MM.1S (cell line): ENCODE measurements at regions not wholly inside any gene's neighbourhood (a gene's known extent, or its start where the extent isn't known, plus 50 kb on each side); places are given as distances from the start of the nearest gene placed in this dataset.
"Not testable (repeated sequence)": the region's sequence is repeated elsewhere in the genome, so short reads cannot be mapped to it uniquely, and the experiment has no call there.

Experiments used
- DNase-seq: peaks from one replicate; pipeline ENCODE4 v3.0.0-alpha.2; 2015
- H2AFZ ChIP-seq: fragments of 300-600 bp; sonication (generic); 2 replicates; pipeline ENCODE4 v1.6.0; 2016; ENCODE audit warnings: antibody characterized with exemption, low read length
- H3F3A ChIP-seq: fragments of 300-600 bp; sonication (generic); 2 replicates; pipeline ENCODE4 v1.6.1; 2016; ENCODE audit warnings: mild to moderate bottlenecking, antibody characterized with exemption, low read length, moderate library complexity, mixed read lengths; ENCODE audit not compliant: insufficient read depth
- H3K27ac ChIP-seq: fragments of 300-600 bp; sonication (generic); 2 replicates; pipeline ENCODE4 v1.5.1; 2016; ENCODE audit warnings: mild to moderate bottlenecking, low read length
- H3K27me3 ChIP-seq: fragments of 300-600 bp; sonication (generic); replicated peaks from 2 replicates; pipeline ENCODE4 v1.6.0; 2016; ENCODE audit warnings: low read length; ENCODE audit not compliant: insufficient read depth
- H3K36me3 ChIP-seq: fragments of 300-600 bp; sonication (generic); replicated peaks from 2 replicates; pipeline ENCODE4 v1.6.1; 2016; ENCODE audit warnings: mild to moderate bottlenecking, low read length, mixed read lengths; ENCODE audit not compliant: insufficient read depth
- H3K4me1 ChIP-seq: fragments of 300-600 bp; sonication (generic); 2 replicates; pipeline ENCODE4 v1.6.1; 2016; ENCODE audit warnings: low read length, mixed read lengths
- H3K4me2 ChIP-seq: fragments of 300-600 bp; sonication (generic); 2 replicates; pipeline ENCODE4 v1.6.0; 2016; ENCODE audit warnings: low read depth, low read length
- H3K4me3 ChIP-seq: fragments of 300-600 bp; sonication (generic); 2 replicates; pipeline ENCODE4 v1.5.1; 2016; ENCODE audit warnings: low read length, mixed read lengths
- H3K79me2 ChIP-seq: fragments of 300-600 bp; sonication (generic); 2 replicates; pipeline ENCODE4 v1.6.1; 2016; ENCODE audit warnings: mixed run types, low read length, mixed read lengths
- H3K9ac ChIP-seq: fragments of 300-600 bp; sonication (generic); 2 replicates; pipeline ENCODE4 v1.6.1; 2016; ENCODE audit warnings: low read length, mixed read lengths
- H3K9me2 ChIP-seq: fragments of 300-600 bp; sonication (generic); replicated peaks from 2 replicates; pipeline ENCODE4 v1.6.1; 2016; ENCODE audit warnings: mild to moderate bottlenecking, low read length, mixed read lengths; ENCODE audit not compliant: insufficient read depth
- H3K9me3 ChIP-seq: fragments of 300-600 bp; sonication (generic); replicated peaks from 2 replicates; pipeline ENCODE4 v1.6.1; 2016; ENCODE audit warnings: mild to moderate bottlenecking, low read length, mixed read lengths; ENCODE audit not compliant: insufficient read depth
- H4K20me1 ChIP-seq: fragments of 300-600 bp; sonication (generic); 2 replicates; pipeline ENCODE4 v1.6.1; 2016; ENCODE audit warnings: mild to moderate bottlenecking, low read length, moderate library complexity, mixed read lengths; ENCODE audit not compliant: insufficient read depth
- CTCF ChIP-seq: fragments of 300-600 bp; sonication (generic); IDR thresholded peaks from 2 replicates; pipeline ENCODE4 v1.5.1; 2016; ENCODE audit warnings: antibody characterized with exemption, low read length, mixed read lengths
- EZH2 ChIP-seq: fragments of 300-600 bp; sonication (generic); optimal IDR thresholded peaks from 2 replicates; pipeline ENCODE3; 2017; ENCODE audit warnings: low read depth, mild to moderate bottlenecking, antibody characterized with exemption, low read length, mixed read lengths
- EZH2phosphoT487 ChIP-seq: fragments of 300-600 bp; sonication (generic); IDR thresholded peaks from 2 replicates; pipeline ENCODE4 v1.6.1; 2018; ENCODE audit warnings: antibody characterized with exemption, low read length

GRCh38 chr9:110093871-110094270 is 114.1 kb downstream of the C9orf152 start:
- no peaks in the 10 kb centered on the region for H3K9me3 ChIP-seq
- peaks cover 89% of the 10 kb centered on the region for H3K79me2 ChIP-seq
- H2AFZ ChIP-seq, result no peak overlapping the region
- TF ChIP-seq CTCF (no peak), EZH2phosphoT487 (no peak), EZH2 (no peak)
- peaks cover 4% of the 10 kb centered on the region; the same call in 1 of the 2 replicates for H3F3A ChIP-seq
- H3K9me2 ChIP-seq, result no peaks in the 10 kb centered on the region
- no peak for DNase-seq
- no peak overlapping the region for H3K4me2 ChIP-seq
- peaks cover 22% of the 10 kb centered on the region for H4K20me1 ChIP-seq
- no peaks in the 10 kb centered on the region for H3K36me3 ChIP-seq
- no peak overlapping the region for H3K9ac ChIP-seq
- no peaks in the 10 kb centered on the region for H3K27me3 ChIP-seq
- H3K4me3 ChIP-seq, result no peak overlapping the region
- peaks cover 29% of the 10 kb centered on the region for H3K4me1 ChIP-seq
- no peak overlapping the region for H3K27ac ChIP-seq

- Histone ChIP-seq H4K20me1 (peaks cover 17% of the 10 kb centered on the region), H3K79me2 (peaks cover 88% of the 10 kb centered on the region), H3K27me3 (no peaks in the 10 kb centered on the region)
Observed at GRCh38 chr9:110095161-110095595, 112.8 kb downstream of the C9orf152 start.

GRCh38 chr9:110095776-110096175 is 112.2 kb downstream of the C9orf152 start:
- no peak for DNase-seq
- H2AFZ ChIP-seq, result no peak overlapping the region
- peaks cover 17% of the 10 kb centered on the region for H4K20me1 ChIP-seq
- H3K4me3 ChIP-seq, result no peak overlapping the region
- H3K27me3 ChIP-seq, result no peaks in the 10 kb centered on the region
- peaks cover 8% of the 10 kb centered on the region for H3F3A ChIP-seq
- peaks cover 29% of the 10 kb centered on the region for H3K4me1 ChIP-seq
- H3K9me3 ChIP-seq, result no peaks in the 10 kb centered on the region
- no peak overlapping the region for H3K4me2 ChIP-seq
- peaks cover 88% of the 10 kb centered on the region for H3K79me2 ChIP-seq
- TF ChIP-seq EZH2phosphoT487 (no peak), CTCF (no peak), EZH2 (no peak)
- H3K36me3 ChIP-seq, result no peaks in the 10 kb centered on the region
- no peaks in the 10 kb centered on the region for H3K9me2 ChIP-seq
- H3K27ac ChIP-seq, result no peak overlapping the region
- no peak overlapping the region for H3K9ac ChIP-seq

More at GRCh38 chr9:110095161-110095595, 112.8 kb downstream of the C9orf152 start:
- Histone ChIP-seq H3K9me2 (no peaks in the 10 kb centered on the region), H2AFZ (no peak overlapping the region), H3K4me2 (no peak overlapping the region), H3K4me3 (no peak overlapping the region), H3K36me3 (no peaks in the 10 kb centered on the region), H3K27ac (no peak overlapping the region), H3K9ac (no peak overlapping the region), H3K9me3 (no peaks in the 10 kb centered on the region), H3F3A (peaks cover 2% of the 10 kb centered on the region), H3K4me1 (peaks cover 27% of the 10 kb centered on the region)
- no peak for TF ChIP-seq EZH2
- no peak for TF ChIP-seq CTCF
- no peak for TF ChIP-seq EZH2phosphoT487
- DNase-seq, result no peak

- peaks cover 17% of the 10 kb centered on the region for H4K20me1 ChIP-seq
- not testable (repeated sequence) for DNase-seq, H2AFZ ChIP-seq, H3K27me3 ChIP-seq, H3K27ac ChIP-seq, H3K4me2 ChIP-seq, H3K9me3 ChIP-seq, H3K9me2 ChIP-seq, H3K4me3 ChIP-seq, H3K9ac ChIP-seq, H3K36me3 ChIP-seq
- H3F3A ChIP-seq, result peaks cover 17% of the 10 kb centered on the region
- peaks cover 34% of the 10 kb centered on the region for H3K4me1 ChIP-seq
- peaks cover 84% of the 10 kb centered on the region for H3K79me2 ChIP-seq
Observed at GRCh38 chr9:110096674-110097073, 111.3 kb downstream of the C9orf152 start.
